Uterus (tissue), 2 donors: ENCODE measurements at regions not wholly inside any gene's neighbourhood (a gene's known extent, or its start where the extent isn't known, plus 50 kb on each side); places are given as distances from the start of the nearest gene placed in this dataset.

Experiments
- POLR2A ChIP-seq, 2 donors: fragments of 450-650 bp; IDR thresholded peaks; one replicate each; pipeline ENCODE4 v1.6.1; 2016; ENCODE audit warnings: antibody characterized with exemption in 2 of 2, mild to moderate bottlenecking in 1 of 2, moderate library complexity in 1 of 2
- TF ChIP-seq, protein P1 (sequence below), 4 experiments: fragments of 200-600 bp in 2 of 4; fragments of 450-650 bp in 2 of 4; sonication (generic) in 2 of 4; IDR thresholded peaks; one replicate each; pipeline ENCODE4 v1.5.1; 2016 to 2019; ENCODE audit warnings: antibody characterized with exemption in 4 of 4, mild to moderate bottlenecking in 2 of 4, moderate library complexity in 1 of 4

DNA sequence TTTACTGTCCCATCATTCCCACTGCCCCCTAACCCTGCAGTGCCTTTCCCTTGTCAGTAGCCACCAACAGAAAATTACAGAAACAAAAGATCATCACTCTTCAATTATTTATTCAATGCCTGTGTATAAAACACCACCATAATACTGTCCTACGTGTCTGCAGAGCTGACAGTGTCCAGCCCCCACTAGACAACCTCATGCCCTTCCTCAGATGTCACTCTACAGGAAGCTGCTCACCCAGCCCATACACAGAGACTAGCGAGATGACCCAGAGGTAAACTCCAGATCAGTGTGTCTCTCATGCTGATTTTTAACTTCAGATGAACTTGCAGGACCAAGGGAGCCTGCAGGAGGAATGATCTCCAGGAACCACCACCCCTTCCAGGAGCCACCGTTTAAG is 51.3 kb upstream of the GJA5 start:
- TF ChIP-seq POLR2A (IDR thresholded peaks at IDR 0.05), result no peak
- TF ChIP-seq, protein P1, sequence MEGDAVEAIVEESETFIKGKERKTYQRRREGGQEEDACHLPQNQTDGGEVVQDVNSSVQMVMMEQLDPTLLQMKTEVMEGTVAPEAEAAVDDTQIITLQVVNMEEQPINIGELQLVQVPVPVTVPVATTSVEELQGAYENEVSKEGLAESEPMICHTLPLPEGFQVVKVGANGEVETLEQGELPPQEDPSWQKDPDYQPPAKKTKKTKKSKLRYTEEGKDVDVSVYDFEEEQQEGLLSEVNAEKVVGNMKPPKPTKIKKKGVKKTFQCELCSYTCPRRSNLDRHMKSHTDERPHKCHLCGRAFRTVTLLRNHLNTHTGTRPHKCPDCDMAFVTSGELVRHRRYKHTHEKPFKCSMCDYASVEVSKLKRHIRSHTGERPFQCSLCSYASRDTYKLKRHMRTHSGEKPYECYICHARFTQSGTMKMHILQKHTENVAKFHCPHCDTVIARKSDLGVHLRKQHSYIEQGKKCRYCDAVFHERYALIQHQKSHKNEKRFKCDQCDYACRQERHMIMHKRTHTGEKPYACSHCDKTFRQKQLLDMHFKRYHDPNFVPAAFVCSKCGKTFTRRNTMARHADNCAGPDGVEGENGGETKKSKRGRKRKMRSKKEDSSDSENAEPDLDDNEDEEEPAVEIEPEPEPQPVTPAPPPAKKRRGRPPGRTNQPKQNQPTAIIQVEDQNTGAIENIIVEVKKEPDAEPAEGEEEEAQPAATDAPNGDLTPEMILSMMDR (IDR thresholded peaks at IDR 0.05), result no peak
